ENCODE measurements at regions not wholly inside any gene's neighbourhood (a gene's known extent, or its start where the extent isn't known, plus 50 kb on each side); places are given as distances from the start of the nearest gene placed in this dataset.
"Not testable (repeated sequence)": the region's sequence is repeated elsewhere in the genome, so short reads cannot be mapped to it uniquely, and the experiment has no call there.

GRCh38 chr14:38062223-38062622 lies 145.5 kb upstream of the SSTR1 start:
- not testable (repeated sequence) for DNase-seq (ENCODE audit: low spot score)

GRCh38 chr14:38063711-38064320 lies 143.9 kb upstream of the SSTR1 start:
- no peak for DNase-seq (ENCODE audit: low spot score)

DNA sequence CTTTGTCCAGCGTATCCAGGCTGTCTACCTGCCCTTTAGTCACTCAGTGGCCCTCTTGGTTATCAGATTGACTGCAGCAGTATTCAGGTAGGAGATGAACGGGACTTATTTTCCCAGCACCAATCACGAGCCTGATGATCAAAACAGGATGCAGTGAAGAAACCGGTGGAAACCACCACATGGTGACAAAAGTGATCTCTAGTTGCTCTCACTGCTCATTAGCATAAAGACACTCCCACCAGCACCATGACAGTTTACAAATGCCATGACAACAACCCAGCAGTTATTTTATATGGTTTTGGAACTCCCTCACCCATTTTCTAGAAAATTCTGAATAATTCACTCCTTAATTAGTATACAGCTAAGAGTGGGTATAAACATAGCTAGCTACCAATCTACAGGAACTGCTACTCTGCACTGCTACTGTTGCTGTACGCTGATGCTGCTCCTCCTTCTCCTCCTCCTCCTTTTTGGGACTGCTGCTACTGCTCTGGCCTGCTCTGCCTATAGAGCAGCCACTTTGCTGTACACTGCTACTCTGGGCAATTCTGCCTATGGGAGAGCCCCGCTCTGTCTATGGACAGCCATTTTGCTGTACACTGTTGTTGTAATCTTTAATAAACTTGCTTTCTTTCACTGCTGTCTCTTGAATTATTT lies 142.5 kb upstream of the SSTR1 start:
- no peak for DNase-seq (ENCODE audit: low spot score)

GRCh38 chr14:38070061-38070588 lies 137.6 kb upstream of the SSTR1 start:
- DNase-seq (ENCODE audit: low spot score), result no peak

DNA sequence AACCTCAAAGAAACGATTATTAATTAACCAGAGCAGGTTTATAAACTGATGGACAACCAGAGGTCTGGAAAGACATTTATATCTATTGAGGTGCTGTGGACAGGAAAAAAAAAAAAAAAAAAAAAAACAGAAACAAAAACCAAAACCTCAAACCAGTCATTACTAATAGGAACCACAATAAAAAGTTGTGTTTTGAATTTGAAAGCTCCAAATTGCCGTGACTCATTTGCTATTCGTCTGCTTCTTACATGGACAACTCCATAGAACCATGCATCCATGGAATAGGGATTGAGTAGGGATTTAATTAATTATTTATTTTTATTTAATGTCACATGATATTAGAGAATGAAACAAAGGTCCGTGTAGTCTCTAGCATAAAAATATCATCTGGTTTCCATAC lies 134.1 kb upstream of the SSTR1 start:
- no peak for DNase-seq (ENCODE audit: low spot score)

GRCh38 chr14:38074081-38074480 lies 133.6 kb upstream of the SSTR1 start:
- no peak for DNase-seq (ENCODE audit: low spot score)

DNA sequence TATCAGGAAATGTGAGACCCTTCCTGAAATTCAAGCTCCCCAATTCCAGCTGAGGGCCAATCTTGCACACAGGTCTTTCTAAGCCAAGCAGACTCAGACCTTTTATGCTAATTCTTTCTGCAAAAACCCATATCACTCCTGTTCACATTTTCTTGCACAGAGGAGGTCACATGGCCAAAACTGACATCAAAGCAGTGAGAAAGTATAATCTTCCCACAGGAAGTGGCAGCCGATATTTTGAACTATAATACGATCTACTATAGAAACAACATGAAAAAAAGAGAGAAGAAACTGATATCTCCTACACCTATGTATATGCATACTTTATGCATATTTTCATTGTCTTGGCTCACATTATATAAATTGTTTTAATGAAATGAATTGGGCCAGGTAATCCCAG lies 132.9 kb upstream of the SSTR1 start:
- no peak for DNase-seq (ENCODE audit: low spot score)

- no peak for DNase-seq (ENCODE audit: low spot score)
Measured at GRCh38 chr14:38078393-38078792, 129.3 kb upstream of the SSTR1 start.

GRCh38 chr14:38079268-38079667 lies 128.4 kb upstream of the SSTR1 start:
- no peak for DNase-seq (ENCODE audit: low spot score)

GRCh38 chr14:38079886-38080285 lies 127.8 kb upstream of the SSTR1 start:
- no peak for DNase-seq (ENCODE audit: low spot score)

GRCh38 chr14:38080696-38081095 lies 127.0 kb upstream of the SSTR1 start:
- DNase-seq (ENCODE audit: low spot score), result no peak

DNA sequence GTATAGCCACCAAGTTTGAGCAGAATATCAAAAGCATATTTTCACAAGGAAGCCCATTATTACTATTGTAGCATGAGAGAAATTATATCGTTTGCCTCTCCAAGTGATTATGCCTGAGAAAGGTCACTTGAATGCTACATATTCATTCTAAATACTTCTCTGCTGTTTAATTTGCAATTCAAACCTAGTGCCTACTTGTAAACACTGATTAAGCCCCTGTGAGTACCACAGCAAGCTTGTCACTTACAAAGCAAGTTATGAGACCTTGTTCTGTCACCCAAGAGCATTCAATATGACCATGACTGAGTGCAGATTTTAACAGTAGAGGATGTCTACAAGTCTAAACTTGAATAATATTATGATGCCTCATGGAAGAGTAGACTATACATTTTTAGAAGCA lies 124.7 kb upstream of the SSTR1 start:
- no peak for DNase-seq (ENCODE audit: low spot score)

DNA sequence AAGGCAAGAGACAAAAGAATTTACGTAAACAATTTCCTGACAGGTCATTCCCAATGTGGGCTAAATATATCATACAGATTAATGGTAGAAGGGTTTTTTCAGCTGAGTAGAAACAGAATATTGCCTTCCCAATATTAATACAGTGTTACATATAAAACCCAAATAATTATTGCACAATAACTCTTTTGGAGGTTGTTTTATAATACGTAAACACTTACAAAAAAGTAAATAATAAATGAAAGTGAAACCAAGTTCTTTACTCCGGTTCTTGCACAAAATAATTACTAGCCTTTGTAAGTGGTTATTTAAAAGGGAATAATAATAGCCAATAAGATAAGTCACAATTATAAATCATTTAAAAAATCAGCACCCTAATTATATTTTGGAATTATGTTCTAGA lies 118.6 kb upstream of the SSTR1 start:
- no peak for DNase-seq (ENCODE audit: low spot score)

- DNase-seq (ENCODE audit: low spot score), result no peak
Measured at GRCh38 chr14:38090506-38090905, 117.2 kb upstream of the SSTR1 start.

DNA sequence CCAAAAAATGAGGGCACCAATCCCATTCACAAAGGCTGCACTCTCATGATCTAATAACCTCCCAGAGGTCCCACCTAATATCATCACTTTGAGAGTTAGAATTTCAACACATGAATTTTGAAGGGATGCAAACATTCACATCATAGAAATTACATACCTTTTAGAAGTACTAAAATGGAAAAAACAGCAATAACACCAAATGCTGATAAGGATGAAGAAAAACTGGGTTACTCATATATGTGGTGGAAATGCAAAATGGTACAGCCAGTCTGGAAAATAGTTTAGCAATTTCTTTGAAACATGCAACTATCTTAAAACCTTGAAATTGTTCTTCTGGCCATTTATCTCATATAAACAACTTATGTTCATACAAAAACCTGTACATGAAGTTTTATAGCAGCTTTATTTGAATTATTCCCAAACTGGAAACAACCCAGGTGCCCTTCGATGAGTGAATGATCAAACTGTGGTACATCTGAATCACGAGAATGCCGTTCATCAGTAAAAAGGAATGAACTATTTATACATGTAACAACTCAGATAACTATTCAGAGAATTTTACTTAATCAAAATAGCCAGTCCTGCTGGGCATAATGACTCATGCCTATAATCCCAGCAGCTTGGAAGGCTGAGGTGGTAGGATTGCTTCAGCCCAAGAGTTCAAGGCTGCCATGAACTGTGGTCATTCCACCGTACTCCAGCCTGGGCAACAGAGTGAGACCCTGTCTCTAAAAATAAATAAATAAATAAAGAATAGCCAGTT lies 109.4 kb upstream of the SSTR1 start:
- no peak for DNase-seq (ENCODE audit: low spot score)

GRCh38 chr14:38101679-38102078 lies 106.0 kb upstream of the SSTR1 start:
- DNase-seq (ENCODE audit: low spot score), result no peak

DNA sequence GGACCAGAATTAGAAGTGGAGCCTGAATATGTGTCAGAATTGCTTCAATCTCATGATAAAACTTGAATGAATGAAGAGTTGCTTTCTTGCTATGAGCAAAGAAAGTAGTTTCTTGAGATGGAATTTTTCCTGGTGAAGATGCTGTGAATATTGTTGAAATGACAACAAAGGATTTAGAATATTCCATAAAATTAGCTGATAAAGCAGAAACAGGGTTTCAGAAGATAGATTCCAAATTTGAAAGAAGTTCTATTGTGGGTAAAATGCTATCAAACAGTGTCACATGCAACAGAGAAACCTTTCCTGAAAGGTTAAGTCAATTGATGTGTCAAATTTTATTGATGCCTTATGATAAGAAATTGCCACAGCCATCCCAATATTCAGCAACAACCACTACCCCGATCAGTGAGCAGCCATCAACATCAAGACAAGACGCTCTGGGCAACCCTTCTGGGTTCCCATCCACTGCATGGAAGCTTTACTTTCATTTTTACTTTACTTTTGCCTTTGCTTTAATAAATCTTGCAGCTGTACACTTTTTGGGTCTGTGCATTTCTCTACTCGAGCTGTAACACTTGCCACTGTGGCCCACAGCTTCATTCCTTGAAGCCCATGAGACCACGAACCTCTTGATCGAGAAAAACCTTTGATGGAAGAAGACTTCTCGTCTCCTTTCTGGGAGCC lies 104.0 kb upstream of the SSTR1 start:
- no peak for DNase-seq (ENCODE audit: low spot score)

DNA sequence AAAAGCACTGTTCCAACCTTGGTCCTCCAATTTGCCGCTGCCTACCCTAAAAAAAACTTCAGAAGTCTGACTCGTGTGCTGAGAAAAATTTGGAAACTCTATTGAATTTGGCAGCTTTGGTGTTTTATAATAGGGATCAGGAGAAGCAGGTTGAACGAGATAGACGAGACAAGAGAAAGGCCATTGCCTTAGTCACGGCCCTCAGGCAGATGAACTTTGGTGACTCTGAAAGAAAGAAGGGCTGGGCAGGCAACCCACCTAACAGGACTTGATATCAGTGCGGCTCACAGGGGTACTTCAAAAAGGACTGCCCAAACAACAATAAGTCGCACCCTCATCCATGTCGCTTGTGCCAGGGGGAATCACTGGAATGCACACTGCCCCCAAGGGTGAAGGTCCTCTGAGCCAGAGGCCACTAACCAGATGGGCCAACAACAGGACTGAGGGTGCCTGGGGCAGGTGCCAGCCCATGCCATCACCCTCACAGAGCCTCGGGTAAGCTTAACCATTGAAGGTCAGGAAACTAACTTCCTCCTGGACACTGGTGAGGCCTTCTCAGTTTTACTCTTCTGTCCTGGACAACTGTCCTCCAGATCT lies 102.5 kb upstream of the SSTR1 start:
- no peak for DNase-seq (ENCODE audit: low spot score)

GRCh38 chr14:38107216-38107631 lies 100.5 kb upstream of the SSTR1 start:
- no peak for DNase-seq (ENCODE audit: low spot score)

GRCh38 chr14:38108681-38109080 lies 99.0 kb upstream of the SSTR1 start:
- no peak for DNase-seq (ENCODE audit: low spot score)

DNA sequence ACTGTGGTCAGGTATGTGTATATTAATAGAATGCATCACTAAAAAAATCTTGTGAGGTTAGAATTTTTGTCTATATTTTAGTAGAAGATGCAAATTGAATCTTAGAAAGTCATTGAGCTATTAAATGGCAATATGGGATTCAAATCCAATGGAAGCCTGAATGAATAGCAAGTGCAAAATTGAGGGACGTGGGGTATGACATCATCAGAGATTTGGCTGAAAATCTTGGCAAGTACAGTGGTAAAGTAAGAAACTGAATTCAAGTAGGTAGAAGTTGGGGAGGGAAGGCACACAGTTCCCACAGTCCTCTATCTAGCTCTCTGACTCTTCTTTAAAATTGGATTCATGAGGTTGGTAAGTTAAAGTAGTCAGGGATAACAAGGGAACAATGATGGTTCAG lies 97.4 kb upstream of the SSTR1 start:
- DNase-seq (ENCODE audit: low spot score), result no peak

DNA sequence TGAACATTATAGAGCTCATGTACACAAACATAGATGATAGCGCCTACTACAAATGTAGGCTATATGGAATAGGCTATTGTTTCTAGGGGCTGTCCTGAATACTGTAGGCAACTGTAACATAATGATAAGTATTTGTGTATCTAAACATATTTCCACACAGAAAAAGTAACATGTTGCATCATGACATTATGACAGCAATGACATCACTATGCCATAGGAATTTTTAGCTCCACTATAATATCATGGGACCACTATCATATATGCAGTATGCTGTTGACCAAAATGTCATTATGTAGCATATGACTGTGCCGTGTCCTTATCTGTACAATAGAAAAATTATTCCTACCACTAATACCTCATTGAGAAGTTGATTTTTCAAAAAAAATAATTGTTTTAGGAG lies 96.7 kb upstream of the SSTR1 start:
- DNase-seq (ENCODE audit: low spot score), result no peak

Measured in Ammon's horn (tissue), 1 donor.